ENCODE measurements at regions not wholly inside any gene's neighbourhood (a gene's known extent, or its start where the extent isn't known, plus 50 kb on each side); places are given as distances from the start of the nearest gene placed in this dataset.

GRCh38 chr9:95750725-95751519, 124.6 kb upstream of the ERCC6L2 start:
- intact Hi-C loops (cut with micrococcal nuclease) = no loop called here
- Mint-ChIP-seq H3K9me3 (no peaks in the 10 kb centered on the region), H3K4me3 (ENCODE audit: low read depth) (no peak overlapping the region), H3K4me1 (ENCODE audit: low read depth) (peaks cover 8% of the 10 kb centered on the region), H3K27me3 (ENCODE audit: low read depth) (peaks cover 23% of the 10 kb centered on the region), H3K36me3 (ENCODE audit: low read depth) (no peaks in the 10 kb centered on the region), H3K27ac (no peak overlapping the region)
- DNase-seq (ENCODE audit: low spot score) = peak; percentile 23

GRCh38 chr9:95749493-95749892, 126.0 kb upstream of the ERCC6L2 start:
- DNase-seq (ENCODE audit: low spot score) = no peak
- intact Hi-C loops (cut with micrococcal nuclease) = no loop called here
- H3K9me3 Mint-ChIP-seq = no peaks in the 10 kb centered on the region
- H3K27ac Mint-ChIP-seq = no peak overlapping the region
- H3K4me1 Mint-ChIP-seq (ENCODE audit: low read depth) = peaks cover 8% of the 10 kb centered on the region
- H3K36me3 Mint-ChIP-seq (ENCODE audit: low read depth) = no peaks in the 10 kb centered on the region
- H3K27me3 Mint-ChIP-seq (ENCODE audit: low read depth) = peaks cover 25% of the 10 kb centered on the region
- no peak overlapping the region for H3K4me3 Mint-ChIP-seq (ENCODE audit: low read depth)

GRCh38 chr9:95746408-95747180, 128.9 kb upstream of the ERCC6L2 start:
- H3K36me3 Mint-ChIP-seq (ENCODE audit: low read depth) = no peaks in the 10 kb centered on the region
- intact Hi-C loops (cut with micrococcal nuclease) = no loop called here
- no peak overlapping the region for H3K4me3 Mint-ChIP-seq (ENCODE audit: low read depth)
- H3K9me3 Mint-ChIP-seq = no peaks in the 10 kb centered on the region
- H3K27me3 Mint-ChIP-seq (ENCODE audit: low read depth) = peaks cover 34% of the 10 kb centered on the region
- no peak overlapping the region for H3K27ac Mint-ChIP-seq
- DNase-seq (ENCODE audit: low spot score) = no peak
- peaks cover 8% of the 10 kb centered on the region for H3K4me1 Mint-ChIP-seq (ENCODE audit: low read depth)

GRCh38 chr9:95742821-95743220, 132.7 kb upstream of the ERCC6L2 start:
- Mint-ChIP-seq H3K4me1 (ENCODE audit: low read depth) (peaks cover 3% of the 10 kb centered on the region), H3K27me3 (ENCODE audit: low read depth) (peaks cover 42% of the 10 kb centered on the region), H3K36me3 (ENCODE audit: low read depth) (no peaks in the 10 kb centered on the region), H3K4me3 (ENCODE audit: low read depth) (no peak overlapping the region), H3K27ac (no peak overlapping the region), H3K9me3 (no peaks in the 10 kb centered on the region)
- intact Hi-C loops (cut with micrococcal nuclease) = no loop called here
- no peak for DNase-seq (ENCODE audit: low spot score)

- no peaks in the 10 kb centered on the region for H3K9me3 Mint-ChIP-seq
- DNase-seq (ENCODE audit: low spot score) = no peak
- intact Hi-C loops (cut with micrococcal nuclease) = no loop called here
- H3K27ac Mint-ChIP-seq = no peak overlapping the region
- H3K36me3 Mint-ChIP-seq (ENCODE audit: low read depth) = no peaks in the 10 kb centered on the region
- H3K4me1 Mint-ChIP-seq (ENCODE audit: low read depth) = peaks cover 3% of the 10 kb centered on the region
- H3K4me3 Mint-ChIP-seq (ENCODE audit: low read depth) = no peak overlapping the region
- H3K27me3 Mint-ChIP-seq (ENCODE audit: low read depth) = peaks cover 42% of the 10 kb centered on the region
Observed at GRCh38 chr9:95741631-95742030, 133.9 kb upstream of the ERCC6L2 start.

GRCh38 chr9:95740217-95741004, 135.1 kb upstream of the ERCC6L2 start:
- DNase-seq (ENCODE audit: low spot score) = no peak
- Mint-ChIP-seq H3K27me3 (ENCODE audit: low read depth) (peaks cover 40% of the 10 kb centered on the region), H3K4me1 (ENCODE audit: low read depth) (peaks cover 7% of the 10 kb centered on the region), H3K4me3 (ENCODE audit: low read depth) (no peak overlapping the region), H3K9me3 (no peaks in the 10 kb centered on the region), H3K27ac (no peak overlapping the region), H3K36me3 (ENCODE audit: low read depth) (no peaks in the 10 kb centered on the region)
- intact Hi-C loops (cut with micrococcal nuclease) = no loop called here

- Mint-ChIP-seq H3K4me3 (ENCODE audit: low read depth) (no peak overlapping the region), H3K27ac (no peak overlapping the region), H3K4me1 (ENCODE audit: low read depth) (peaks cover 7% of the 10 kb centered on the region), H3K27me3 (ENCODE audit: low read depth) (peaks cover 37% of the 10 kb centered on the region), H3K9me3 (no peaks in the 10 kb centered on the region), H3K36me3 (ENCODE audit: low read depth) (no peaks in the 10 kb centered on the region)
- no peak for DNase-seq (ENCODE audit: low spot score)
- intact Hi-C loops (cut with micrococcal nuclease) = no loop called here
Observed at GRCh38 chr9:95738438-95738837, 137.1 kb upstream of the ERCC6L2 start.

GRCh38 chr9:95736891-95737522, 138.5 kb upstream of the ERCC6L2 start:
- Mint-ChIP-seq H3K4me1 (ENCODE audit: low read depth) (peaks cover 7% of the 10 kb centered on the region), H3K36me3 (ENCODE audit: low read depth) (no peaks in the 10 kb centered on the region), H3K9me3 (no peaks in the 10 kb centered on the region), H3K27me3 (ENCODE audit: low read depth) (peaks cover 38% of the 10 kb centered on the region), H3K4me3 (ENCODE audit: low read depth) (no peak overlapping the region), H3K27ac (no peak overlapping the region)
- intact Hi-C loops (cut with micrococcal nuclease) = no loop called here
- no peak for DNase-seq (ENCODE audit: low spot score)

GRCh38 chr9:95736370-95736769, 139.1 kb upstream of the ERCC6L2 start:
- intact Hi-C loops (cut with micrococcal nuclease) = no loop called here
- Mint-ChIP-seq H3K4me1 (ENCODE audit: low read depth) (peaks cover 7% of the 10 kb centered on the region), H3K4me3 (ENCODE audit: low read depth) (no peak overlapping the region), H3K9me3 (no peaks in the 10 kb centered on the region), H3K36me3 (ENCODE audit: low read depth) (no peaks in the 10 kb centered on the region), H3K27ac (no peak overlapping the region), H3K27me3 (ENCODE audit: low read depth) (peaks cover 36% of the 10 kb centered on the region)
- DNase-seq (ENCODE audit: low spot score) = no peak

- H3K9me3 Mint-ChIP-seq = peaks cover 3% of the 10 kb centered on the region
- intact Hi-C loops (cut with micrococcal nuclease) = no loop called here
- peaks cover 4% of the 10 kb centered on the region for H3K4me1 Mint-ChIP-seq (ENCODE audit: low read depth)
- DNase-seq (ENCODE audit: low spot score) = no peak
- H3K27me3 Mint-ChIP-seq (ENCODE audit: low read depth) = peaks cover 33% of the 10 kb centered on the region
- no peak overlapping the region for H3K4me3 Mint-ChIP-seq (ENCODE audit: low read depth)
- no peak overlapping the region for H3K27ac Mint-ChIP-seq
- no peaks in the 10 kb centered on the region for H3K36me3 Mint-ChIP-seq (ENCODE audit: low read depth)
Observed at GRCh38 chr9:95735701-95736100, 139.8 kb upstream of the ERCC6L2 start.

GRCh38 chr9:95733741-95734666, 141.5 kb upstream of the ERCC6L2 start:
- H3K27me3 Mint-ChIP-seq (ENCODE audit: low read depth) = peaks cover 26% of the 10 kb centered on the region
- no peak for DNase-seq (ENCODE audit: low spot score)
- H3K4me3 Mint-ChIP-seq (ENCODE audit: low read depth) = no peak overlapping the region
- no peak overlapping the region for H3K27ac Mint-ChIP-seq
- intact Hi-C loops (cut with micrococcal nuclease) = no loop called here
- H3K4me1 Mint-ChIP-seq (ENCODE audit: low read depth) = peaks cover 4% of the 10 kb centered on the region
- H3K9me3 Mint-ChIP-seq = peaks cover 3% of the 10 kb centered on the region
- no peaks in the 10 kb centered on the region for H3K36me3 Mint-ChIP-seq (ENCODE audit: low read depth)
